Transverse colon (tissue), 4 donors: ENCODE measurements at regions not wholly inside any gene's neighbourhood (a gene's known extent, or its start where the extent isn't known, plus 50 kb on each side); places are given as distances from the start of the nearest gene placed in this dataset.

Experiments
- DNase-seq: peaks from one replicate; pipeline ENCODE4 v3.0.0-alpha.2; 2019
- H3K27ac ChIP-seq, 4 donors: fragments of 200-600 bp; sonication (generic); 2 replicates each; pipeline ENCODE4 v1.5.1; 2016 to 2018; ENCODE audit warnings: inconsistent platforms in 4 of 4
- H3K27me3 ChIP-seq: fragments of 200-600 bp; sonication (generic); 2 replicates; pipeline ENCODE4 v1.5.1; 2017; ENCODE audit warnings: inconsistent platforms
- H3K36me3 ChIP-seq, 4 donors: fragments of 200-600 bp; sonication (generic); 2 replicates each; pipeline ENCODE4 v1.5.1; 2017 to 2019; ENCODE audit warnings: inconsistent platforms in 4 of 4
- H3K4me1 ChIP-seq, 4 donors: fragments of 200-600 bp; sonication (generic); 2 replicates each; pipeline ENCODE4 v1.5.1; 2017 to 2020; ENCODE audit warnings: inconsistent platforms in 4 of 4
- H3K4me3 ChIP-seq, 4 donors: fragments of 200-600 bp; sonication (generic); 1 replicate in 1 of 4; 2 replicates in 3 of 4; pipeline versions ENCODE4 v1.5.1 to v1.6.1; 2017 to 2019; ENCODE audit warnings: inconsistent platforms in 4 of 4
- H3K9me3 ChIP-seq, 2 donors: fragments of 200-600 bp; sonication (generic); 2 replicates each; pipeline ENCODE4 v1.5.1; 2017 to 2019; ENCODE audit warnings: inconsistent platforms in 2 of 2
- EP300 ChIP-seq: sonication (generic); formaldehyde crosslinking; IDR thresholded peaks from one replicate; pipeline ENCODE4 v1.6.1; 2017; ENCODE audit warnings: antibody characterized with exemption, low read depth
- POLR2A ChIP-seq: fragments of 450-650 bp; IDR thresholded peaks from one replicate; pipeline ENCODE4 v1.6.1; 2016; ENCODE audit warnings: antibody characterized with exemption, mild to moderate bottlenecking, moderate library complexity
- POLR2AphosphoS5 ChIP-seq, 3 donors: sonication (generic); formaldehyde crosslinking; IDR thresholded peaks; one replicate each; pipeline ENCODE4 v1.6.1; 2016; ENCODE audit warnings: antibody characterized with exemption in 3 of 3
- WGBS, 2 donors: methylation state at CpG; one replicate each; pipeline ENCODE4 v1.1.5; 2018; ENCODE audit warnings: low coverage in 1 of 2; 5-methylcytosine and 5-hydroxymethylcytosine counted together
- in situ Hi-C, 4 donors: fragments of 200-750 bp; cut with MboI; loops; one replicate each; pipeline versions ENCODE4 v1.15.0 to v1.15.1; 2017; ENCODE audit warnings: low sequenced_read_pairs in 3 of 4, low pct_ligation_motif_present in 1 of 4, low pct_unique_long_range_greater_than_20kb in 1 of 4
- intact Hi-C: fragments of 100-400 bp; cut with DNase I; formaldehyde crosslinking; loops from one replicate; pipeline ENCODE4 v1.15.1; 2023; ENCODE audit warnings: low total_unique reads
- TF ChIP-seq, protein P1 (sequence below), 5 experiments: fragments of 200-600 bp in 3 of 5; fragments of 450-650 bp in 2 of 5; sonication (generic) in 3 of 5; IDR thresholded peaks; 1 replicate in 2 of 5; 2 replicates in 3 of 5; pipeline ENCODE4 v1.5.1; 2016 to 2017; ENCODE audit warnings: antibody characterized with exemption in 5 of 5, inconsistent platforms in 3 of 5, mild to moderate bottlenecking in 2 of 5, moderate library complexity in 1 of 5

DNA sequence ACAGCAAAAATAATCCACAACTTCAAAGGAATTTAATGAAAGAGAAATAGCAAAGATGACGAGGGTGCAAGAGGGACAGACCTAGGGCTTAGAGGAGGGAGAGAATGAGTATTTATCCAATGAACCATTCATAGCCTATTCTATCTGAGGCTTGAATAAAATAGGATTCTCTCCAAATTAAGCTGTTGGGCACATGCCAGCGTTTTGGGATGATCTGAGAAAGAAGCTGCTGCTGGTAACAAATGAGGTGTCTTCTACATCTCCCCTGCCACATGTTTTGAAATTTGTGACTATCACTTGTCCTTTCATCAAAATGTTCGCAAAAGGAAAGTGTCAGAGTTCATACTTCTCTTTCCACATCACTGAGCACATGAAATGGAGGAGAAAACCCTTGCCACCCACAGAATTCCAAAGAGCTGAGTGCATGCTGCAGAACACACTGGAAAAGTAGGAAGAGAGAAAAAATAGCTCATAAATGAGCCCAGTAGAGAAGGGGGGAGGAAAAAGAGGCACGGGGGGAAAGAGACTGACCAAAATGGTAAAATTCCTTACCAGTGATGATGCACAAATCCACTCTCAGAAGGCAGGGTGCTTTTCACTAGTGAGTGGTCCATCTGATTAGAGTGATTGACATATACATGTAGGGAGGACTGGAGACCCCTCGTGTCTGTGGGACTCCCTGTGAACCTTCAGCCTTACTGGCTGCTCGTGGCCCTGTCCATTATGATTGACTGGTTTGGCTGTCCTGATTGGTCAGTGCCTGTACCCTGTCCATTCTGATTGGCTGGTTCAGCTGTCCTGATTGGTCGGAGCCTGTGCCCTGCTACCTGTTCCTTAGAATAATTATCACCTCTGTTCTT, 180.5 kb downstream of the OGFRL1 start:
- peak overlapping the region; percentile 19 to 59 (median 34) for H3K27ac ChIP-seq
- H3K9me3 ChIP-seq = no peaks in the 10 kb centered on the region
- TF ChIP-seq POLR2A = no peak
- peak in 1 of 3 donors; percentile 15 for TF ChIP-seq POLR2AphosphoS5 (IDR thresholded peaks at IDR 0.05)
- H3K36me3 ChIP-seq = no peaks in the 10 kb centered on the region
- no peak overlapping the region for H3K4me3 ChIP-seq
- peaks cover 0 to 3% (median 0%) of the 10 kb centered on the region in 4 donors for H3K4me1 ChIP-seq
- DNase-seq = no peak
- intact Hi-C loops (no loop called here), in situ Hi-C loops (no loop called here)
- WGBS, 2 donors = 59% methylated on average over 4 to 7 of the region's 7 CpGs
- no peaks in the 10 kb centered on the region for H3K27me3 ChIP-seq

DNA sequence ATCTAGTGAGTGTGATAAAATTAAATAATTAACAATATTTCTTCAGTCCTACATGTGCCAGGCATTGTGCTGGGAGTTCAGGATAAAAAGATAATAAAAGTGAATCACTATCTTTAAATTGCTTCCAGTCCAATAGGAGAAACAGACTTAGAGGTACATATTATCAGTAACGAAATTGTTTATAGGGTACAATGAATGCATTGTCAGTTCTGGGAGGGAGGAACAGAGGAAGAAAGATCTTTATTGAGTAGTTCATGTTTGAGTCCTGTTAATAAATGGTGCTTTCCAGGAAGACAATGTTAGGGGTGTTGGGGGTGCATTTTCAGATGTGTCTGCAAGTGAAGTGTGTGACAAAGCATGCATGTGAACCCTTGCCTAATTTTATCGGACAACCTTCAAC, 183.1 kb downstream of the OGFRL1 start:
- intact Hi-C loops = no loop called here
- H3K27ac ChIP-seq = no peak overlapping the region
- no peak for TF ChIP-seq POLR2AphosphoS5 (IDR thresholded peaks at IDR 0.05)
- TF ChIP-seq POLR2A = no peak
- no peak overlapping the region for H3K4me3 ChIP-seq
- no peak for DNase-seq
- in situ Hi-C loops = no loop called here
- no peaks in the 10 kb centered on the region for H3K27me3 ChIP-seq
- H3K36me3 ChIP-seq = no peaks in the 10 kb centered on the region
- no peaks in the 10 kb centered on the region for H3K9me3 ChIP-seq
- WGBS, 2 donors = 73% methylated on average over 2 of the region's 2 CpGs; no CpG with 5 or more reads in 1 of the 2 donors
- peaks cover 0 to 3% (median 0%) of the 10 kb centered on the region in 4 donors for H3K4me1 ChIP-seq

DNA sequence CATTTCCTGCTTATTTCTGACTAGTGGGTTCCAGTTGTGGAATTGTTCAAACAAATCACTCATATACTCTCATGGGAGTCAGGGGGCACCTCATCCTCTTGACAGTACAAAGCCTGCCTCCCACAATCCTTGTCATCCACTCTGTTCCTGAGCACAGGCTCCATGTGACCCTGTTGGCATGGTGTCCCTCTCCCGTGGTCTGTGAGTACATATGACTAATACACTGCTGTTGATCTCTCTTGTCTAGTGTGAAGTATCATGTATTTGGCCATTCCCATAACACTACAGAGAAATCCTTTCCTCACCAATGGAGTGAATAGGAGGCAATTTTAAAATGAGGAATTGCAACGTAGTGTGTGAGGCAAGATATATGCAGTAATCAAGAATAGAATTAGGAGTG, 185.3 kb downstream of the OGFRL1 start:
- H3K27me3 ChIP-seq = no peaks in the 10 kb centered on the region
- H3K9me3 ChIP-seq = no peaks in the 10 kb centered on the region
- H3K4me3 ChIP-seq = no peak overlapping the region
- TF ChIP-seq EP300 (no peak), POLR2AphosphoS5 (IDR thresholded peaks at IDR 0.05) (peak in 1 of 3 donors; percentile 35)
- no peaks in the 10 kb centered on the region for H3K36me3 ChIP-seq
- peaks cover 0 to 10% (median 3%) of the 10 kb centered on the region in 4 donors for H3K4me1 ChIP-seq
- intact Hi-C loops = no loop called here
- no peak overlapping the region for H3K27ac ChIP-seq
- in situ Hi-C loops = no loop called here
- peak; percentile 28 for DNase-seq
- WGBS, 2 donors = 39 to 40% methylated on average over 2 of the region's 2 CpGs

DNA sequence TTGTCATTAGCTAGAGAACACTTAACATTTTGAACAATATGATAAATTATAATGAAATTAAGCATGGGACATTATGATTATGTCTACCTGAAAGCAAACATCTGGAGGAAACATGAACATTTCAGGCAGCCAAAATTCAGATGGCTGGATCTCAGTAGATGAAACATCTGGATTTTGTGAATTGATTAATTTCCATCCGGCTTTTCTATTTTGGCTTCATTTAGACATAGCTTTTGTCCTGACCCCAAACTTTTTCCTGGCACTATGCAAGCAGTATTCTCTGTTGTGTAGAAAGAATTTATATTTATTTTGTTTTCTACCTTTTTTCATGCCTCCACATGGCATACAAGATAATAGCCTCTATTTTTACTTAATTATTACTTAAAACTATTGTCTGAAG, 186.3 kb downstream of the OGFRL1 start:
- Histone ChIP-seq H3K4me3 (no peak overlapping the region), H3K36me3 (no peaks in the 10 kb centered on the region), H3K27me3 (no peaks in the 10 kb centered on the region), H3K9me3 (no peaks in the 10 kb centered on the region), H3K27ac (no peak overlapping the region), H3K4me1 (peaks cover 0 to 13% (median 11%) of the 10 kb centered on the region in 4 donors)
- intact Hi-C loops = no loop called here
- 73 to 85% methylated on average over 1 of the region's 1 CpG for WGBS, 2 donors
- in situ Hi-C loops = no loop called here
- TF ChIP-seq POLR2AphosphoS5 (IDR thresholded peaks at IDR 0.05) = no peak
- TF ChIP-seq, protein P1, sequence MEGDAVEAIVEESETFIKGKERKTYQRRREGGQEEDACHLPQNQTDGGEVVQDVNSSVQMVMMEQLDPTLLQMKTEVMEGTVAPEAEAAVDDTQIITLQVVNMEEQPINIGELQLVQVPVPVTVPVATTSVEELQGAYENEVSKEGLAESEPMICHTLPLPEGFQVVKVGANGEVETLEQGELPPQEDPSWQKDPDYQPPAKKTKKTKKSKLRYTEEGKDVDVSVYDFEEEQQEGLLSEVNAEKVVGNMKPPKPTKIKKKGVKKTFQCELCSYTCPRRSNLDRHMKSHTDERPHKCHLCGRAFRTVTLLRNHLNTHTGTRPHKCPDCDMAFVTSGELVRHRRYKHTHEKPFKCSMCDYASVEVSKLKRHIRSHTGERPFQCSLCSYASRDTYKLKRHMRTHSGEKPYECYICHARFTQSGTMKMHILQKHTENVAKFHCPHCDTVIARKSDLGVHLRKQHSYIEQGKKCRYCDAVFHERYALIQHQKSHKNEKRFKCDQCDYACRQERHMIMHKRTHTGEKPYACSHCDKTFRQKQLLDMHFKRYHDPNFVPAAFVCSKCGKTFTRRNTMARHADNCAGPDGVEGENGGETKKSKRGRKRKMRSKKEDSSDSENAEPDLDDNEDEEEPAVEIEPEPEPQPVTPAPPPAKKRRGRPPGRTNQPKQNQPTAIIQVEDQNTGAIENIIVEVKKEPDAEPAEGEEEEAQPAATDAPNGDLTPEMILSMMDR (IDR thresholded peaks at IDR 0.05) = no peak
- TF ChIP-seq EP300 = no peak
- TF ChIP-seq POLR2A = no peak
- DNase-seq = no peak

DNA sequence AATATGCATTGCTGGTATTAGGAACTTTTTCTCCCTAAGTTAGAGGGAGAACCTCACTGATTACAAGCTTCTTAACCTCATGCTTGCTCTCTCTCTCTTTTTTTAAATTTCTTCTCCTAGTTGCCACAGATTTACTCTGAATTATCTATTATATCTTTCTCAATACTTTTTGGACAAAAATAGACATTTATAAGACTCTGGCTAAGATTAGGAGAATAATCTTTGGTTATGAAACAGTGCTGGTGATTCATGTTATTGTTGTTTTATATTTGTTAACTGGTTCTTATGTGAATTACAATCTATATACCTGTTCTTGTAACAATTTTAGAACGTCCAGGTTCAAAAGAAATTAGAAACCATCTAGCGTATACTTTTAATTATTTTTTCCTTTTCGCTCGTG, 187.8 kb downstream of the OGFRL1 start:
- WGBS, 2 donors = 74 to 82% methylated on average over 4 of the region's 4 CpGs
- DNase-seq = no peak
- Histone ChIP-seq H3K27ac (no peak overlapping the region), H3K4me3 (no peak overlapping the region), H3K4me1 (peaks cover 0 to 13% (median 11%) of the 10 kb centered on the region in 4 donors), H3K36me3 (no peaks in the 10 kb centered on the region), H3K9me3 (no peaks in the 10 kb centered on the region), H3K27me3 (no peaks in the 10 kb centered on the region)
- intact Hi-C loops (no loop called here), in situ Hi-C loops (no loop called here)
- TF ChIP-seq POLR2AphosphoS5 (IDR thresholded peaks at IDR 0.05) = no peak
- TF ChIP-seq POLR2A = no peak

DNA sequence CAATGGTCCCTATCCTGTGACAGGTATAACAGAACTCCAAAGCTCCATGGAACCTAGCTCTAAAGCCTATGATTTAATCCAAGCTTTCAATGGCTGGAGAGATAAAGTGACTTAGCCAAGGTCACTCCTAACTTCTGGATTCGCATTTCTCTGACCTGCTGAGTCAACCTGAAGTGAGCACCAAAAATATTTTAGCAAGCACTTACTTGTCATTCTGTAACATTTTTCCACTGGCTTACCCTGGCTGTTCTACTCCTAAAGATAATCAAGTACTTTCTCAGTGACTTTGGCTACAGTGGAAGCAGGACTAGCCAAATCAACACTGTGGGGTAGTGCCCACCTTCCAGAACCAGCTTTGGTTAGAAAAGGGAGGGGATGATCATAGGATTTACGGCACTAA, 188.3 kb downstream of the OGFRL1 start:
- intact Hi-C loops = no loop called here
- WGBS, 2 donors = 67 to 70% methylated on average over 1 to 2 of the region's 2 CpGs
- H3K4me1 ChIP-seq = peaks cover 0 to 13% (median 11%) of the 10 kb centered on the region in 4 donors
- H3K9me3 ChIP-seq = no peaks in the 10 kb centered on the region
- no peak overlapping the region for H3K4me3 ChIP-seq
- no peaks in the 10 kb centered on the region for H3K36me3 ChIP-seq
- no peaks in the 10 kb centered on the region for H3K27me3 ChIP-seq
- H3K27ac ChIP-seq = no peak overlapping the region
- TF ChIP-seq EP300 (no peak), POLR2A (no peak), POLR2AphosphoS5 (IDR thresholded peaks at IDR 0.05) (no peak)
- TF ChIP-seq, protein P1 (IDR thresholded peaks at IDR 0.05) = no peak
- in situ Hi-C loops = no loop called here
- DNase-seq = no peak
